HEK293 (cell line): ENCODE measurements at regions not wholly inside any gene's neighbourhood (a gene's known extent, or its start where the extent isn't known, plus 50 kb on each side); places are given as distances from the start of the nearest gene placed in this dataset.

ENCODE experiments used
- CTCF ChIA-PET: fragments of 350-600 bp; formaldehyde crosslinking; extraction: SDS; loops from one replicate; lab custom pipeline; 2021; ENCODE audit warnings: antibody characterized with exemption; lab: Yijun Ruan, JAX
- POLR2A ChIA-PET: fragments of 300-600 bp; formaldehyde crosslinking; extraction: SDS; loops from one replicate; lab custom pipeline; 2020; ENCODE audit warnings: antibody characterized with exemption, inconsistent platforms; lab: Yijun Ruan, JAX
- H3K27ac ChIP-seq: fragments of 200-500 bp; sonication (Bioruptor generic); 2 replicates; pipeline ENCODE4 v1.5.1; 2014; ENCODE audit warnings: low read depth, low read length, control low read depth, inconsistent platforms; ENCODE audit errors: extremely low read depth
- H3K36me3 ChIP-seq, 2 experiments: fragments of 200-500 bp in 1 of 2; sonication (Bioruptor generic) in 1 of 2; 1 replicate in 1 of 2; 2 replicates in 1 of 2; pipeline ENCODE4 v1.5.1; 2014 to 2017; ENCODE audit warnings: inconsistent platforms in 2 of 2, low read length in 2 of 2; ENCODE audit not compliant: control insufficient read depth in 2 of 2, insufficient read depth in 1 of 2
- H3K4me1 ChIP-seq: fragments of 200-500 bp; sonication (Bioruptor generic); 2 replicates; pipeline ENCODE4 v1.5.1; 2014; ENCODE audit warnings: mild to moderate bottlenecking, low read length, inconsistent platforms; ENCODE audit not compliant: control insufficient read depth, insufficient read depth
- H3K4me3 ChIP-seq: 2 replicates; pipeline ENCODE4 v1.5.1; 2011; ENCODE audit warnings: low read depth, mild to moderate bottlenecking, control low read depth, low read length, moderate library complexity
- H3K9me3 ChIP-seq: fragments of 200-500 bp; sonication (Bioruptor generic); 2 replicates; pipeline ENCODE4 v1.5.1; 2014; ENCODE audit warnings: low read depth, low read length, inconsistent platforms; ENCODE audit not compliant: control insufficient read depth, insufficient read depth
- FEZF1 ChIP-seq: fragments of 450-650 bp; formaldehyde crosslinking; IDR thresholded peaks from 2 replicates; pipeline ENCODE4 v1.5.1; 2016; ENCODE audit warnings: missing biosample characterization, missing genetic modification characterization
- HOXD13 ChIP-seq: sonication (generic); formaldehyde crosslinking; IDR thresholded peaks from 2 replicates; pipeline ENCODE4 v1.8.0; 2022; ENCODE audit warnings: missing genetic modification reagents, borderline replicate concordance
- OSR2 ChIP-seq: fragments of 450-650 bp; formaldehyde crosslinking; IDR thresholded peaks from 2 replicates; pipeline ENCODE4 v1.5.1; 2016; ENCODE audit warnings: missing biosample characterization, missing genetic modification characterization
- SCRT2 ChIP-seq: fragments of 450-650 bp; formaldehyde crosslinking; IDR thresholded peaks from 2 replicates; pipeline ENCODE4 v1.5.1; 2016; ENCODE audit warnings: missing biosample characterization, missing genetic modification characterization
- SP2 ChIP-seq: fragments of 450-650 bp; formaldehyde crosslinking; IDR thresholded peaks from 2 replicates; pipeline ENCODE4 v1.5.1; 2016; ENCODE audit warnings: missing biosample characterization, missing genetic modification characterization
- TRIM28 ChIP-seq: IDR thresholded peaks from 2 replicates; pipeline ENCODE4 v1.6.1; 2011; ENCODE audit warnings: low read length, control low read depth, borderline replicate concordance
- YY2 ChIP-seq: fragments of 450-650 bp; formaldehyde crosslinking; IDR thresholded peaks from 2 replicates; pipeline ENCODE4 v1.5.1; 2016; ENCODE audit warnings: missing biosample characterization, missing genetic modification characterization
- ZBTB11 ChIP-seq: fragments of 450-650 bp; formaldehyde crosslinking; conservative IDR thresholded peaks from 2 replicates; pipeline ENCODE4 v1.5.1; 2016; ENCODE audit warnings: low read depth, missing biosample characterization, missing genetic modification characterization
- ZBTB17 ChIP-seq: fragments of 450-650 bp; formaldehyde crosslinking; IDR thresholded peaks from 2 replicates; pipeline ENCODE4 v1.5.1; 2016; ENCODE audit warnings: missing biosample characterization, missing genetic modification characterization
- ZEB2 ChIP-seq: fragments of 450-650 bp; formaldehyde crosslinking; IDR thresholded peaks from 2 replicates; pipeline ENCODE4 v1.5.1; 2016; ENCODE audit warnings: missing biosample characterization, missing genetic modification characterization
- ZNF148 ChIP-seq: fragments of 450-650 bp; formaldehyde crosslinking; IDR thresholded peaks from 2 replicates; pipeline ENCODE4 v1.5.0; 2017; ENCODE audit warnings: missing biosample characterization, missing genetic modification characterization, borderline replicate concordance
- ZNF2 ChIP-seq: fragments of 450-650 bp; formaldehyde crosslinking; IDR thresholded peaks from 2 replicates; pipeline ENCODE4 v1.5.1; 2016; ENCODE audit warnings: missing biosample characterization, missing genetic modification characterization
- ZNF202 ChIP-seq: fragments of 450-650 bp; formaldehyde crosslinking; IDR thresholded peaks from 2 replicates; pipeline ENCODE4 v1.5.1; 2016; ENCODE audit warnings: missing biosample characterization, missing genetic modification characterization, borderline replicate concordance
- ZNF274 ChIP-seq, 2 experiments: fragments of 200-500 bp in 1 of 2; fragments of 450-650 bp in 1 of 2; sonication (Bioruptor generic) in 1 of 2; formaldehyde crosslinking in 1 of 2; IDR thresholded peaks; 2 replicates each; pipeline versions ENCODE4 v1.5.1 to v1.6.1; 2014 to 2016; ENCODE audit warnings: borderline replicate concordance in 1 of 2, inconsistent platforms in 1 of 2, low read length in 1 of 2, missing biosample characterization in 1 of 2, missing genetic modification characterization in 1 of 2
- ZNF610 ChIP-seq: fragments of 450-650 bp; formaldehyde crosslinking; IDR thresholded peaks from 2 replicates; pipeline ENCODE4 v1.5.1; 2016; ENCODE audit warnings: missing biosample characterization, missing genetic modification characterization, borderline replicate concordance
- ZNF621 ChIP-seq: fragments of 450-650 bp; formaldehyde crosslinking; IDR thresholded peaks from 2 replicates; pipeline ENCODE4 v1.5.1; 2017; ENCODE audit warnings: missing biosample characterization, missing genetic modification characterization
- ZNF629 ChIP-seq: fragments of 450-650 bp; formaldehyde crosslinking; IDR thresholded peaks from 2 replicates; pipeline ENCODE4 v1.5.1; 2017; ENCODE audit warnings: missing biosample characterization, missing genetic modification characterization
- ZNF792 ChIP-seq: fragments of 450-650 bp; formaldehyde crosslinking; IDR thresholded peaks from 2 replicates; pipeline ENCODE4 v1.5.1; 2016; ENCODE audit warnings: missing biosample characterization, missing genetic modification characterization
- ZSCAN30 ChIP-seq: fragments of 450-650 bp; IDR thresholded peaks from 2 replicates; pipeline ENCODE4 v1.5.1; 2018; ENCODE audit warnings: missing biosample characterization, mild to moderate bottlenecking, missing genetic modification characterization, moderate library complexity
- ZXDB ChIP-seq: fragments of 450-650 bp; formaldehyde crosslinking; IDR thresholded peaks from 2 replicates; pipeline ENCODE4 v1.5.1; 2016; ENCODE audit warnings: missing biosample characterization, missing genetic modification characterization
- TF ChIP-seq, protein P1 (sequence below): fragments of 450-650 bp; formaldehyde crosslinking; IDR thresholded peaks from 2 replicates; pipeline ENCODE4 v1.5.1; 2016; ENCODE audit warnings: missing biosample characterization, missing genetic modification characterization
- TF ChIP-seq, protein P2 (sequence below): fragments of 450-650 bp; formaldehyde crosslinking; IDR thresholded peaks from 2 replicates; pipeline ENCODE4 v1.5.1; 2016; ENCODE audit warnings: missing biosample characterization, missing genetic modification characterization

GRCh38 chr6:28776269-28777146, 147.3 kb downstream of the TRIM27 start (continued):
- TF ChIP-seq TRIM28, result peak; percentile 36
- TF ChIP-seq, protein P1, sequence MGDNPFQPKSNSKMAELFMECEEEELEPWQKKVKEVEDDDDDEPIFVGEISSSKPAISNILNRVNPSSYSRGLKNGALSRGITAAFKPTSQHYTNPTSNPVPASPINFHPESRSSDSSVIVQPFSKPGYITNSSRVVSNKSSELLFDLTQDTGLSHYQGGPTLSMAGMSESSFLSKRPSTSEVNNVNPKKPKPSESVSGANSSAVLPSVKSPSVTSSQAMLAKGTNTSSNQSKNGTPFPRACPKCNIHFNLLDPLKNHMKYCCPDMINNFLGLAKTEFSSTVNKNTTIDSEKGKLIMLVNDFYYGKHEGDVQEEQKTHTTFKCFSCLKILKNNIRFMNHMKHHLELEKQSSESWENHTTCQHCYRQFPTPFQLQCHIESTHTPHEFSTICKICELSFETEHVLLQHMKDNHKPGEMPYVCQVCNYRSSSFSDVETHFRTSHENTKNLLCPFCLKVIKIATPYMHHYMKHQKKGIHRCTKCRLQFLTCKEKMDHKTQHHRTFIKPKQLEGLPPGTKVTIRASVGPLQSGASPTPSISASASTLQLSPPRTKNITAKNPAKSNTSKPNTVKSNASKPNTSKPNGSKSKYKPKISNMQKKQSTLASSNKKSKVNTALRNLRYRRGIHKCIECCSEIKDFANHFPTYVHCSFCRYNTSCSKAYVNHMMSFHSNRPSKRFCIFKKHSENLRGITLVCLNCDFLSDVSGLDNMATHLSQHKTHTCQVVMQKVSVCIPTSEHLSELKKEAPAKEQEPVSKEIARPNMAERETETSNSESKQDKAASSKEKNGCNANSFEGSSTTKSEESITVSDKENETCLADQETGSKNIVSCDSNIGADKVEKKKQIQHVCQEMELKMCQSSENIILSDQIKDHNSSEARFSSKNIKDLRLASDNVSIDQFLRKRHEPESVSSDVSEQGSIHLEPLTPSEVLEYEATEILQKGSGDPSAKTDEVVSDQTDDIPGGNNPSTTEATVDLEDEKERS (tag by site-specific recombination), result no peak
- TF ChIP-seq ZSCAN30, result no peak
- TF ChIP-seq ZNF610 (tag by site-specific recombination), result 0 out of 2 replicates have a peak, but pooled peaks have one; percentile 12
- TF ChIP-seq ZNF629 (tag by site-specific recombination), result peak; percentile 61
- TF ChIP-seq ZNF202, result no peak
- TF ChIP-seq ZBTB11, result peak; percentile 10; the same call in 1 of the 2 replicates
- 0 out of 2 replicates have a peak, but pooled peaks have one; percentile 33 for TF ChIP-seq ZXDB (tag by site-specific recombination)
- TF ChIP-seq ZNF274 (IDR thresholded peaks at IDR 0.05; ENCODE audit: low read length), result no peak
- no peak for TF ChIP-seq ZNF274 (tag by site-specific recombination; IDR thresholded peaks at IDR 0.05; ENCODE audit: borderline replicate concordance)
- 0 out of 2 replicates have a peak, but pooled peaks have one; percentile 8 for TF ChIP-seq OSR2 (tag by site-specific recombination)
- peak; percentile 64 for TF ChIP-seq FEZF1 (tag by site-specific recombination)
- TF ChIP-seq ZNF792 (tag by site-specific recombination), result peak; percentile 58; the same call in 1 of the 2 replicates
- peak; percentile 43; the same call in 1 of the 2 replicates for TF ChIP-seq ZBTB17 (tag by site-specific recombination)
- TF ChIP-seq ZNF148 (tag by site-specific recombination), result no peak

DNA sequence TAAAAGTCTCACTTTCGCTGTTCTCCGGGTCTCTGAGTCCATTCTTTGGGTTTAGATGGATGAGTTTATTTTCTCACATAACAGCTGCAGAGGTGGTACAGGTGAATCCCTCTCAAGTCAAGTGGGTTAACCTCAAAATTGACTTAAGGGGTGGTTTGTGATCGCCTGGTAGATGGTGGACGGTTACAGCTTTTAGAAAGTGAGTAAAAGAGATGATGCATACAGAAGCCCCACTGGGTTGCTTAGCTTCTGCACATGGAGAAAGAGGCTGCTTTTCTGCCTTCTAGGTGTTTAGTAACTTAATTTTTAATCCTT, 146.7 kb downstream of the TRIM27 start:
- peaks cover 18% of the 10 kb centered on the region for H3K4me1 ChIP-seq
- ChIA-PET POLR2A (interaction anchor here (0.6 to 2.2 kb wide), 3 partner anchors 11 to 30 kb away, joined by 3 to 5 read pairs (median 4); no protein-coding TSS in a partner anchor), CTCF (interaction anchor here (0.6 to 1.9 kb wide), 4 partner anchors 11 to 218 kb away, joined by 3 to 7 read pairs (median 4); no protein-coding TSS in a partner anchor)
- H3K9me3 ChIP-seq, result no peaks in the 10 kb centered on the region
- no peaks in the 10 kb centered on the region for H3K36me3 ChIP-seq
- H3K27ac ChIP-seq, result peak overlapping the region; percentile 81
- no peak overlapping the region for H3K4me3 ChIP-seq
- TF ChIP-seq ZNF621 (tag by site-specific recombination) (no peak), ZNF2 (tag by site-specific recombination) (0 out of 2 replicates have a peak, but pooled peaks have one; percentile 19), ZEB2 (no peak; the same call in 1 of the 2 replicates), YY2 (tag by site-specific recombination) (no peak), HOXD13 (CRISPR knock-in tag) (no peak), SP2 (no peak), ZBTB17 (tag by site-specific recombination) (no peak), SCRT2 (peak; percentile 30; the same call in 1 of the 2 replicates)
- TF ChIP-seq, protein P2, sequence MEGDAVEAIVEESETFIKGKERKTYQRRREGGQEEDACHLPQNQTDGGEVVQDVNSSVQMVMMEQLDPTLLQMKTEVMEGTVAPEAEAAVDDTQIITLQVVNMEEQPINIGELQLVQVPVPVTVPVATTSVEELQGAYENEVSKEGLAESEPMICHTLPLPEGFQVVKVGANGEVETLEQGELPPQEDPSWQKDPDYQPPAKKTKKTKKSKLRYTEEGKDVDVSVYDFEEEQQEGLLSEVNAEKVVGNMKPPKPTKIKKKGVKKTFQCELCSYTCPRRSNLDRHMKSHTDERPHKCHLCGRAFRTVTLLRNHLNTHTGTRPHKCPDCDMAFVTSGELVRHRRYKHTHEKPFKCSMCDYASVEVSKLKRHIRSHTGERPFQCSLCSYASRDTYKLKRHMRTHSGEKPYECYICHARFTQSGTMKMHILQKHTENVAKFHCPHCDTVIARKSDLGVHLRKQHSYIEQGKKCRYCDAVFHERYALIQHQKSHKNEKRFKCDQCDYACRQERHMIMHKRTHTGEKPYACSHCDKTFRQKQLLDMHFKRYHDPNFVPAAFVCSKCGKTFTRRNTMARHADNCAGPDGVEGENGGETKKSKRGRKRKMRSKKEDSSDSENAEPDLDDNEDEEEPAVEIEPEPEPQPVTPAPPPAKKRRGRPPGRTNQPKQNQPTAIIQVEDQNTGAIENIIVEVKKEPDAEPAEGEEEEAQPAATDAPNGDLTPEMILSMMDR (tag by site-specific recombination), result no peak
